ENCODE measurements at regions not wholly inside any gene's neighbourhood (a gene's known extent, or its start where the extent isn't known, plus 50 kb on each side); places are given as distances from the start of the nearest gene placed in this dataset.

- 93 to 97% (median 96%) methylated on average over 14 of the region's 14 CpGs for WGBS, 4 donors
- intact Hi-C loops (cut with DNase I) = no loop called here
- H3K4me3 ChIP-seq = no peak overlapping the region
- H3K27ac ChIP-seq = no peak overlapping the region
- TF ChIP-seq POLR2A (IDR thresholded peaks at IDR 0.05) = no peak
- TF ChIP-seq CTCF (IDR thresholded peaks at IDR 0.05) = no peak
- no peaks in the 10 kb centered on the region for H3K4me1 ChIP-seq
- DNase-seq (no peak), ATAC-seq (no peak)
- H3K36me3 ChIP-seq = no peaks in the 10 kb centered on the region
- H3K27me3 ChIP-seq = no peaks in the 10 kb centered on the region
- H3K9me3 ChIP-seq = peaks cover 0 to 4% (median 0%) of the 10 kb centered on the region in 12 donors
These were observed 896.8 kb downstream of the PCDH17 start for GRCh38 chr13:58528351-58528750.

GRCh38 chr13:58531614-58532013 is 900.1 kb downstream of the PCDH17 start:
- Histone ChIP-seq H3K4me3 (no peak overlapping the region), H3K9me3 (peaks cover 0 to 4% (median 0%) of the 10 kb centered on the region in 12 donors), H3K27ac (no peak overlapping the region), H3K4me1 (no peaks in the 10 kb centered on the region), H3K36me3 (no peaks in the 10 kb centered on the region), H3K27me3 (no peaks in the 10 kb centered on the region)
- intact Hi-C loops (cut with DNase I) = no loop called here
- ATAC-seq = no peak
- DNase-seq = no peak
- no peak for TF ChIP-seq POLR2A (IDR thresholded peaks at IDR 0.05)
- no peak for TF ChIP-seq CTCF (IDR thresholded peaks at IDR 0.05)
- 84 to 89% (median 86%) methylated on average over 4 of the region's 4 CpGs for WGBS, 4 donors

GRCh38 chr13:58542530-58542929 is 911.0 kb downstream of the PCDH17 start:
- Histone ChIP-seq H3K36me3 (no peaks in the 10 kb centered on the region), H3K27me3 (no peaks in the 10 kb centered on the region), H3K4me3 (no peak overlapping the region), H3K27ac (no peak overlapping the region), H3K4me1 (no peaks in the 10 kb centered on the region), H3K9me3 (peaks cover 0 to 14% (median 0%) of the 10 kb centered on the region in 12 donors)
- no peak for ATAC-seq
- TF ChIP-seq POLR2A (IDR thresholded peaks at IDR 0.05) (no peak), CTCF (IDR thresholded peaks at IDR 0.05) (no peak)
- intact Hi-C loops (cut with DNase I) = no loop called here
- DNase-seq = no peak

- no peaks in the 10 kb centered on the region for H3K36me3 ChIP-seq
- H3K27ac ChIP-seq = no peak overlapping the region
- ATAC-seq = no peak
- no peaks in the 10 kb centered on the region for H3K4me1 ChIP-seq
- no peaks in the 10 kb centered on the region for H3K27me3 ChIP-seq
- no peak for DNase-seq
- WGBS, 4 donors = 42 to 63% (median 56%) methylated on average over 1 of the region's 1 CpG
- H3K4me3 ChIP-seq = no peak overlapping the region
- intact Hi-C loops (cut with DNase I) = loop anchor here in 1 of 10 donors (2.0 kb wide), 1 partner anchor 47 kb away; no protein-coding TSS in a partner anchor
- H3K9me3 ChIP-seq = no peaks in the 10 kb centered on the region
- TF ChIP-seq CTCF (IDR thresholded peaks at IDR 0.05) = no peak
- TF ChIP-seq POLR2A (IDR thresholded peaks at IDR 0.05) = no peak
These were observed 915.9 kb downstream of the PCDH17 start for GRCh38 chr13:58547419-58547818.

All from heart left ventricle (tissue), 16 donors.